ENCODE measurements at regions not wholly inside any gene's neighbourhood (a gene's known extent, or its start where the extent isn't known, plus 50 kb on each side); places are given as distances from the start of the nearest gene placed in this dataset.

DNA sequence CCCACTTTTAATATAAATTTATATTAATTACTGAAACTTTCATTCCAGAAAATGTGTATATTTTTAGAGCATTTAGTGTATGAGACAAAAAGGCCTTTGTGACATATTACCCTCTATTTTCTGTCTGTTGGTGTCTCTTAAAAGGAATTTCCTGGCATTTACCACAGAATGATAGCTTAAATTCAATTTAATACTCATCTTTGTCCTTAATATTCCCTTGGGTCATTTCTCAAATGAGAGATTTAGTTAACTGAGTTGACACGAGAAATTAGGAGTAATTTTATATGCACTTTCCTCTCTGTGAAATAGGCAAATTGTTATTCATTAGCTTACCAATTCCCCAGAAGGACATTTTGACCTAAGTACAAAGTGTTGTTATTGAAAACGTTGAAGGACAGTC, 101.7 kb upstream of the CTTNBP2 start:
- TF ChIP-seq POLR2A (IDR thresholded peaks at IDR 0.05; ENCODE audit: low read depth, low read length) = no peak
- TF ChIP-seq RFX5 (IDR thresholded peaks at IDR 0.05; ENCODE audit: low read depth, low read length) = no peak
- no peak for TF ChIP-seq RAD21 (IDR thresholded peaks at IDR 0.05; ENCODE audit: low read length)
- TF ChIP-seq, protein P1, sequence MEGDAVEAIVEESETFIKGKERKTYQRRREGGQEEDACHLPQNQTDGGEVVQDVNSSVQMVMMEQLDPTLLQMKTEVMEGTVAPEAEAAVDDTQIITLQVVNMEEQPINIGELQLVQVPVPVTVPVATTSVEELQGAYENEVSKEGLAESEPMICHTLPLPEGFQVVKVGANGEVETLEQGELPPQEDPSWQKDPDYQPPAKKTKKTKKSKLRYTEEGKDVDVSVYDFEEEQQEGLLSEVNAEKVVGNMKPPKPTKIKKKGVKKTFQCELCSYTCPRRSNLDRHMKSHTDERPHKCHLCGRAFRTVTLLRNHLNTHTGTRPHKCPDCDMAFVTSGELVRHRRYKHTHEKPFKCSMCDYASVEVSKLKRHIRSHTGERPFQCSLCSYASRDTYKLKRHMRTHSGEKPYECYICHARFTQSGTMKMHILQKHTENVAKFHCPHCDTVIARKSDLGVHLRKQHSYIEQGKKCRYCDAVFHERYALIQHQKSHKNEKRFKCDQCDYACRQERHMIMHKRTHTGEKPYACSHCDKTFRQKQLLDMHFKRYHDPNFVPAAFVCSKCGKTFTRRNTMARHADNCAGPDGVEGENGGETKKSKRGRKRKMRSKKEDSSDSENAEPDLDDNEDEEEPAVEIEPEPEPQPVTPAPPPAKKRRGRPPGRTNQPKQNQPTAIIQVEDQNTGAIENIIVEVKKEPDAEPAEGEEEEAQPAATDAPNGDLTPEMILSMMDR (conservative IDR thresholded peaks at IDR 0.05; ENCODE audit: low read depth, low read length) = no peak
- TF ChIP-seq, protein P2, sequence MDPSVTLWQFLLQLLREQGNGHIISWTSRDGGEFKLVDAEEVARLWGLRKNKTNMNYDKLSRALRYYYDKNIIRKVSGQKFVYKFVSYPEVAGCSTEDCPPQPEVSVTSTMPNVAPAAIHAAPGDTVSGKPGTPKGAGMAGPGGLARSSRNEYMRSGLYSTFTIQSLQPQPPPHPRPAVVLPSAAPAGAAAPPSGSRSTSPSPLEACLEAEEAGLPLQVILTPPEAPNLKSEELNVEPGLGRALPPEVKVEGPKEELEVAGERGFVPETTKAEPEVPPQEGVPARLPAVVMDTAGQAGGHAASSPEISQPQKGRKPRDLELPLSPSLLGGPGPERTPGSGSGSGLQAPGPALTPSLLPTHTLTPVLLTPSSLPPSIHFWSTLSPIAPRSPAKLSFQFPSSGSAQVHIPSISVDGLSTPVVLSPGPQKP (IDR thresholded peaks at IDR 0.05; ENCODE audit: borderline replicate concordance, low read depth, low read length) = no peak
- no peak for TF ChIP-seq CEBPB (IDR thresholded peaks at IDR 0.05; ENCODE audit: low read depth, low read length)
- TF ChIP-seq RCOR1 (IDR thresholded peaks at IDR 0.05; ENCODE audit: insufficient replicate concordance, low read length) = no peak

All from IMR-90 (cell line).